AG20443 (cell line): ENCODE measurements at regions not wholly inside any gene's neighbourhood (a gene's known extent, or its start where the extent isn't known, plus 50 kb on each side); places are given as distances from the start of the nearest gene placed in this dataset.

Experiments used
- DNase-seq: peaks from one replicate; pipeline ENCODE4 v3.0.0; 2012; ENCODE audit warnings: low spot score, mixed read lengths

DNA sequence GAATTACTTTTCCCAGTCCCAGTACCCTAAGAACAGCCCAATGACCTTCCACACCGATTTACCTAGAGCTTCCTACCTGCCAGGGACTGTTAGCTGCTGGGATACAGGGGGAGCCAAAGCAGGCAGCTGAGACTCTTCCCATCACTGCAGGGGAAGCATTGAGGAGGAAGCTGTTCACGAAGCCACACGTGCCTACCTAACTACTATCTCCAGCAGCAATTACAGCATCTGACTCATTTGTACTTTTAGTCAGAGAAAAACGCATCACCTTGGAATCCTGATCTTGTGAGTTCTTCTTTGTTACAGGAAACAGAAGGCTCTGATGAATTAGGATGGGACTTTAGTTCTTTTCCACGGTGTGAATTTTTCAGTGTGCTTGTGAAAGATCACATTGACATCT, 113.7 kb upstream of the DHX40 start:
- peak; percentile 21 for DNase-seq

DNA sequence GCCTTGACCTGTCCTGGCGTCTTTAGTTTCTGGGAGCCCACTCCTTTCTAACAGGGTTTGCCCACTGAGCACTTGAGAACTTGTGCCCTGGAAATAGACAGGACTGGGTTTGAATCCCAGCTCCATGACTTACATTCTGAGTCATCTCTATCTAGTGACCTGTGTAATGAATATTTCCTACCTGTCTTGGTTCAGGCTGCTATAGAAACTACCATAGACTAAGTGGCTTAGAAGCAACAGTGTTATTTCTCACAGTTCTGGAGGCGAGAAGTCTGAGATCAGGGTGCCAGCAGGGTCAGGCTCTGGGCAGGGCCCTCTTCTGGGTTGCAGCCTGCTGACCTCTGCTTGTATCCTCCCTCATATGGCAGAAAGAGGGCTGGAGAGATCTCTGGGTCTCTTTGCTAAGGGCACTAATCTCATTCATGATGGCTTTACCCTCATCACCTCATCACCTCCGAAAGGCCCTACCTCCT, 110.7 kb upstream of the DHX40 start:
- no peak for DNase-seq

DNA sequence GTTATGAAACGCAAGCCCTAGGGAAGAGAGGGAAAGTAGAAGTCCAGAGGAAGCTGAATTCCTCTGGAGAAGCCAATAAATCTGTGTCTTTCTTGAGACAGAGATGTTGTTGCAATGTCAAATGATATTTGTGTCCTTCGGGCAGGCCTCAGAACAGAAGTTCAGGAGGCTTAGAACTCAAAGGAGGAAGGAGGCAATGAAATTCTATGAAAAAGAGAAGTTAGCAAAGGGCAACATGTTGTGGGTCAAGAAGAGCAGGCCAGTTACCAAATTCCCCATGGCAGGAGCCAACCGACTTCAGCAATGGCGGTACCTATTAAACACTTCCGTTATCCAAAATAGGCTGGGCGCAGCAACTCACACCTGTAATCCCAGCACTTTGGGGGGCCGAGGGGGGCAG, 109.0 kb upstream of the DHX40 start:
- no peak for DNase-seq

DNA sequence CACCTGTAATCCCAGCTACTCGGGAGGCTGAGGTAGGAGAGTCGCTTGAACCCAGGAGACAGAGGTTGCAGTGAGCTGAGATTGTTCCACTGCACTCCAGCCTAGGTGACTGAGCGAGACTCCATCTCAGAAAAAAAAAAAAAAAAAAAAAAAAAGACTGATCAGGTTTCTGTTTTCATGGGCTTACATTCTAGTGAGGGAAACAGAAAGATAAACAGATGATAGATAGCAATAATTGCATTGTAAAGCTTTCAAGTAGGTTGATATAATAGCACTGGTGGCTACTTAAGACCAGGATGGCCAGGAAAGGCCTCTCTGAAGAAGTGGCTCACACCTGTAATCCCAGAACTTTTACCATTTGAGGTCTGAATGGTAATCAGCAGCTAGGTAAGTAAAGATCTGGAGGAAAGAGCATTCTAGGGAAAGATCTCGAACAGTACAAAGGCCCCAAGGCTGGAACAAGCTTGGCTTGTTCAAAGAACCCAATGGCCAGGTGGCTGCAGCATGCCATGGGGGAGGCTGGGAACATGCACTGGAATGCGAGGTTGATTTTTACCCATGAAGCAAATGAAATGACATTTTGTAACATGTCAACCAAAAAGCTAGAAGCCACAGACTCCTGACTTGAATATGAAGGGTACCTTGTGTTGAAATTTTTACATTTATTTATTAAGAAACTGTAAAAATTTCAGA, 108.3 kb upstream of the DHX40 start:
- DNase-seq: no peak

- DNase-seq: no peak
Observed at GRCh38 chr17:59462385-59462784, 103.0 kb upstream of the DHX40 start.

DNA sequence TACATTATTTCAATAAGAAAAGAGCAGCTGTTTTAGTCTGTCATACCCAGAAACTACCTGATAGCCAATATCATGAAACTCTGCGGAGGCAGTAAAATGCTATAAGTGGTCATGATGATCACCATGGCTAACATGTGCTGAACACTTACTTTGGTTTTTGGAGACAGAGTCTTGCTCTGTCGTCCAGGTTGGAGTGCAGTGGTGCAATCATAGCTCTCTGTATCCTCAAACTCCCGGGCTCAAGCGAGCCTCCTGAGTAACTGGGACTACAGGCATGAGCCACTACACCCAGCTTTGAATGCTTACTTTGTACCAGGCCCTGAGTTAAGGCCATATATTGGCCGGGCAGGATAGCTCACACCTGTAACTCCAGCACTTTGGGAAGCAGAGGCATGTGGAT, 101.2 kb upstream of the DHX40 start:
- DNase-seq: no peak

DNA sequence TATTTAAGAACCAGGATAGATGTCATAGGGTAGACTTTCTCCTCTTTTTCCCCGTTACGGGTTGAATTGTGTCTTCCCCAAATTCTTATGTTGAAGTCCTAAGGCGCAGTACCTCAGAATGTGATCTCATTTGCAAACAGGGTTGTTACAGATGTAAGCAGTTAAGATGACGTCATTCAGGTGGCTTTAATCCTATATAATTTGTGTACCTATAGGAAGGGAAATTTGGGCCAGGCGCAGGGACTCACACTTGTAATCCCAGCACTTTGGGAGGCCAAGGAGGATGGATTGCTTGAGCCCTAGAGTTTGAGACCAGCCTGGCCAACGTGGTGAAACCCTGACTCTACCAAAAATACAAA, 99.5 kb upstream of the DHX40 start:
- no peak for DNase-seq

DNA sequence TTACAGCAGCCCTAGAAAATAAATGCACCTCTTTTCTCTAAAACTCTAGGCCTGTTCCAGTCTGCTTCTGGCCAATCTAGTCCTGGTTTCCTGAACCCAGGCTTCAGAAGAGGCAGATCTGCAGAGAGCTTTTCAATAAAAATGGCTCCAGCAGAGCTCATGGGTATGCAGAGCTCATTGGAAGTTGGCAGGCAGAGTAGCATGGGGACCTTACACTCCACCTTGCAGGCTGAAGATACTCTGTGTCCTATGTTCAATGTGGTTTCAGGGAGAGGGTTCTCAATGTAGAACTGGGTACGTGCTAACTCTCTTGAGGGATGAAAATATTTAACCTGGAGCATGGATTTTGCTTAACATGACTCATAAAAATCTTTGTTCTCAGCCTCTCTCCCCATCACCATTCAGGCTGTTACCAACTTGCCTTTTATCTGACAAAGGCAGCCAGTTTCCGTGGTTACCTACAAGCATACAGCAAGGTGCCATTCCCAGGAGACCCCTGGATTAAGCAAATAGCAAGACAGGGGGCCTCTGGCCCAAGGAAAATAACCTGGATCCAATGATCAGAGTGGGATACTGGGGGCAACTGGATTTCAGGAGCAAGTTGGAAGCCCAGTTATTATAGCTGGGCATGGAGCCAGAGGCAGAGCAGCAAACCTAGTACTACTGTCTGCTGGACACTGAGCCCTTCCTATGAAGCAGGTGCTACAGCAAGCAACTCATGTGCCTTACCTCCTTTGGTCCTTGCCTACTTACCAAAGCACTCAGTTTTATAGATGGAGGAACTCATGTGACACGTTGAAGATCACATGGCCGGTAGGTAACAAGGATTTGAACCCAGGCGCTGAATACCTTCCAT, 98.2 kb upstream of the DHX40 start:
- DNase-seq: no peak

GRCh38 chr17:59469786-59470485, 95.5 kb upstream of the DHX40 start:
- no peak for DNase-seq

GRCh38 chr17:59470624-59471297, 94.6 kb upstream of the DHX40 start:
- no peak for DNase-seq

DNA sequence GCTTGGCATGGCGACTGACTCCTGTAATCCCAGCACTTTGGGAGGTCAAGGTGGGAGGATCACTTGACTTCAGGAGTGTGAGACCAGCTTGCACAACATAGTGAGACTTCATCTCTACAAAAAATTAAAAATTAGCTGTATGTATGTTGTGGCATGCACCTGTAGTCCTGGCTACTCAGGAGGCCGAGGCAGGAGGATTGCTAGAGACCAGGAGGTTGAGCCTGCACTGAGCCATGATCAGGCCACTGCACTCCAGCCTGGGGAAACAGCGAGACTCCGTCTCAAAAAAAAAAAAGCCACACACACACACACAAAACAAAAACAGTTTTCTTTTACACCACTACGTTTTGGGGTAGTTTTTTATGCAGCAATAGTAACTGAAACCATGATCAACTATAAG, 89.0 kb upstream of the DHX40 start:
- no peak for DNase-seq

DNA sequence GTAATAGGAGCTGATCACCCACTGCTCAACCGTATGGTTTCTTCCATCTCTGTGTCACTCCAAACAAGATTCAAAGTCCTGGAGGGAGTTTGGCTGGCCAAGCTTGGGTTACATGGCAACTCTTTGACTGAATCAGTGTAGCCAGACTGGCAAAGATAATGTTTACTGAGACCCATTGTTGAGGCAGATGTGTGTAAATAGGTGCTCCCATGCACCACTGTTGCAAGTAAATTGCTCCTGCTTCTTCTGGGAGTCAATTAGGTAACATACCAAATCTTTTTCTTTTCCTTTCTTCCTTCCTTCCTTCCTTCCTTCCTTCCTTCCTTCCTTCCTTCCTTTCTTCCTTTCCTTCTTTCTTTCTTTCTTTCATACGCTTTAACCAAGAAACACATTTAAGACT, 86.3 kb upstream of the DHX40 start:
- DNase-seq: no peak

DNA sequence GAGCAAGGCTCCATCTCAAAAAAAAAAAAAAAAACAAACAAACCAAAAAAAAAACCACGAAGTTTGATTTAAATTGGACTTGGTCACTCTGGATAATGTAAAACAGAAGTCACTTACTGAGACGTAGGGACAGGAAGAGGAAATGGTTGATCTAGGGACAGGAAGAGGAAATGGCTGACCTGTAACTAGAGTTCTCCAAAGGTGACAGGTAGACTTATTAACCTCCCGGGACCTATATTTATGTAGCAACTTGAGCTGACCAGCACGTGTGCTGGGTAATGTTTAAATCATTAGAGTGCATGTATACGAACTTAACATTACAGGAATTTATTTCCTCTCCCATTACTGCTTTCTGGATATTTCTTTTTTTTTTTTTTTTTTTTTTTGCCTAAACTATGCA, 81.5 kb upstream of the DHX40 start:
- no peak for DNase-seq

- no peak for DNase-seq
Observed at GRCh38 chr17:59485015-59485414, 80.4 kb upstream of the DHX40 start.

DNA sequence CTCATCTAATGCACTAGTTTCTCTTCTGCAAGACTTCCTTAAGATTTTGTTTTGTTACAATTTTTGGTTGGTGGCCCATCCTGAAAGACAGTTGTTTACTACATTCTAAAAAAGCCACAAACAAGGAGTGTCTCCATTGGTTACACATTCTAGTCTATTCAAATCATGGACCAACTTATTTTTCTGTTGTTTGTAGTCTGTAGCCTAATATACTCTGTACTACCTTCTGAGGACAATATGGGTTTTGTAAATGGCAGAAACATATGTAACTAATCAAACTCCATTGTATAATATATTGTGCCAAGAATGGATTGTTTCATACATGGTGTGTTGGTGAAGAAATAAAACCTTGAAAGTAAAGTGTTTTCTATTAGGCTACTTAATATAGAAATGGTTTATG, 79.5 kb upstream of the DHX40 start:
- no peak for DNase-seq

- DNase-seq: peak; percentile 40
Observed at GRCh38 chr17:59487161-59487873, 78.1 kb upstream of the DHX40 start.

DNA sequence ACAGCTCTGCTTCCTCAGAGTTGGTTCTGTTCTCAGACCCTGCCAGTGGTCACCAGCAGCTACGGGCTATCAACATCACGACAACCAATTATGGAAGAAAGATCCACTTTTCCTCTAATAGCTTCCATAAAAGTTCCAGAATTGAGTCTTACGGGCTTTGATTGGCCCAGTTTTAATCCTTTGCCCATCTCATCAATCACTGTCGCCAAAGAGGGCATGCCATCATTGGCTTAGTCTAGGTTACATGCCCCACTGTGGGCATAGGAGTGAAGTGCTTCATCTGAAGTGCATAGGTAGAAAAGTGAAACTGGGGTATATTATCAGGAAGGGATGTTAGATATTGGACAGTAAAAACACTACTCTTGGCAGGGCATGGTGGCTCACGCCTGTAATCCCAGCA, 76.6 kb upstream of the DHX40 start:
- no peak for DNase-seq

DNA sequence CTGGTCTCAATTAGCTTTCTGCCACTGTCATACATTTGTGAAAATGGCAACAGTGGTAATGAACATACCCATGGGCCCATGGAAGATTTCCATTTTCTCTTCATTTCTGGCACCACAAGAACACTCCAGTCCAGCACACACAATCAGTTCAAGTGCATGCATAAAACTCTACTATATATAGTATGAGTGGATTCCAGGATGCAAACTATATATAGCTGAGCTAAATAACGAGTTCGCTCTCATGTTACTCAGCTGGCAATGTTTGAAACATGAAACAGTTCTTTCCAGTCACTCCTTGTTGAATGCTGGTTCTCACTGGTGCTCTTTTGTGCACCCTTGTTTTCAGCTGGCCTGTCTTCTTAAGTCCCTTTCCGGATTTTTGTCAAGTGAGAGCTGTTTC, 75.2 kb upstream of the DHX40 start:
- no peak for DNase-seq

DNA sequence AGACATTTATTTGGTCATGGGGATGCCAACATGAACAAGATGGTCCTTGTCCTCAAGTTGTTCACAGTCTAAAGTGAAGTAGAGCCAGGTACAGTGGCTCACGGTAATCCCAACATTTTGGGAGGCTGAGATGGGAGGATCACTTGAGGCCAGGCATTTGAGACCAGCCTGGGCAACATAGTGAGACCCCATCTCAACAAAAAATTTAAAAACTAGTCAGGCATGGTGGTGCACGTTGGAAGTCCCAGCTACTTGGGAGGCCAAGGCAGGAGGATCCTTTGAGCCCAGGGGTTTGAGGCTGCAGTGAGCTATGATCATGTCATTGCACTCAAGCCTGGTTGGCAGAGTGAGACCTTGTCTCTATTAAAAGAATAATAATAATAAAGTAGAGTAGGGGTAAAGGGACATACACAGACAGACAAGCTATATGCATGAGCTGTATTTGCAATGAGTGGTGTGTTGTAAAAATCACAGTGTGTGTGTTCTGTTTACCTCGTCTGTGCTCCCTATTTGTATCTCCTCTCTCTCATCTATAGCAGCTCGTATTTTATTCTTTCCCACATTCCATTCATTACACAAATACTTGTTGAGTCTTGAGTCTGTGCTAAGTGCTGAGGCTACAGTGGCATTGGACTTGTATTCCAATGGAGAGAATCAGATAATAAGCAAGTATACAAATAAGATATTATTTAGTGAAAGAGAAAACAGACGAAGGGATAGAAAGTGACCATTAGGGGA, 73.9 kb upstream of the DHX40 start:
- DNase-seq: no peak

- no peak for DNase-seq
Observed at GRCh38 chr17:59492091-59492451, 73.3 kb upstream of the DHX40 start.

DNA sequence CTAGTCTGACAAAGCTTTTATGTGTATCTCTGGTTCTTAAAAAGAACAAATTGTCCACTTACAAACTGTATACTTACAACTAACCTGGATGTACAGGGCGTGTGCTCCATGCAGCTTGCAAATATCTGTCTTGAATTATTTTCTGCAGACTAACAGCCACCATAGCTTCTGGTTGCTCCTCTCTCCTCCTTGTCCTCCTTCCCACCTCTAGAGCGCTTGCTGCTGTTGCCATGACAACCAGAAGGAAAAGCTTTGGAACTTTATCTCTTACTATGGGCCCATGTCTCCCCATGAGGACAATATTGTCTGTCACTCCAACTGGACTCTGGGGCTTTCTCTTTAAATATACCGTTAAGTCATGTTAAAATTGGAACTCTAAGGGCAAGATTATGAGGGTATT, 71.5 kb upstream of the DHX40 start:
- no peak for DNase-seq
